Esophagus squamous epithelium (tissue), 4 donors: ENCODE measurements at regions not wholly inside any gene's neighbourhood (a gene's known extent, or its start where the extent isn't known, plus 50 kb on each side); places are given as distances from the start of the nearest gene placed in this dataset.

Experiments used
- POLR2A ChIP-seq, 4 donors: fragments of 450-650 bp; IDR thresholded peaks; one replicate each; pipeline ENCODE4 v1.6.1; 2017; ENCODE audit warnings: antibody characterized with exemption in 4 of 4, mild to moderate bottlenecking in 4 of 4, moderate library complexity in 3 of 4
- TF ChIP-seq, protein P1 (sequence below), 6 experiments: fragments of 450-650 bp in 4 of 6; fragments of 200-600 bp in 2 of 6; sonication (generic) in 2 of 6; IDR thresholded peaks; one replicate each; pipeline ENCODE4 v1.5.1; 2016 to 2019; ENCODE audit warnings: antibody characterized with exemption in 6 of 6, mild to moderate bottlenecking in 4 of 6, moderate library complexity in 4 of 6

DNA sequence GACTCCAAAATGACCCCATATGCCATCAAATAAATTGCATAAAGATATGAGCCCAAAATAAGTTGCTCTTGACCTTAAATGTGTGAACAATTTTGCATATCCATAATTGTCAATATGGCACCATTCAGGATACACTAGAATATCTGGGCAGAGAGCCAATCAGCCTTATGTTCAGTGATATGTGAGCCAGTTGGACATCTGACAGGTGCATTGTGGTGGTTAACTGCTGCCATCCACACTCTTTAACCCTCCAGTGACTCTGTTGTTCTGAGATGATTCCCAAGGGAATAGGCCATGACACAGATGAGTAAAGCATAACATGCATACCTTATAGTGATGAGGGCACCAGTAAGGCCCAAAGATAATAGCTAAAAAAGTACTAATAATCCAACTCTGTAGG is 500.1 kb downstream of the PCDH18 start:
- TF ChIP-seq, protein P1, sequence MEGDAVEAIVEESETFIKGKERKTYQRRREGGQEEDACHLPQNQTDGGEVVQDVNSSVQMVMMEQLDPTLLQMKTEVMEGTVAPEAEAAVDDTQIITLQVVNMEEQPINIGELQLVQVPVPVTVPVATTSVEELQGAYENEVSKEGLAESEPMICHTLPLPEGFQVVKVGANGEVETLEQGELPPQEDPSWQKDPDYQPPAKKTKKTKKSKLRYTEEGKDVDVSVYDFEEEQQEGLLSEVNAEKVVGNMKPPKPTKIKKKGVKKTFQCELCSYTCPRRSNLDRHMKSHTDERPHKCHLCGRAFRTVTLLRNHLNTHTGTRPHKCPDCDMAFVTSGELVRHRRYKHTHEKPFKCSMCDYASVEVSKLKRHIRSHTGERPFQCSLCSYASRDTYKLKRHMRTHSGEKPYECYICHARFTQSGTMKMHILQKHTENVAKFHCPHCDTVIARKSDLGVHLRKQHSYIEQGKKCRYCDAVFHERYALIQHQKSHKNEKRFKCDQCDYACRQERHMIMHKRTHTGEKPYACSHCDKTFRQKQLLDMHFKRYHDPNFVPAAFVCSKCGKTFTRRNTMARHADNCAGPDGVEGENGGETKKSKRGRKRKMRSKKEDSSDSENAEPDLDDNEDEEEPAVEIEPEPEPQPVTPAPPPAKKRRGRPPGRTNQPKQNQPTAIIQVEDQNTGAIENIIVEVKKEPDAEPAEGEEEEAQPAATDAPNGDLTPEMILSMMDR (IDR thresholded peaks at IDR 0.05): no peak
- TF ChIP-seq POLR2A (IDR thresholded peaks at IDR 0.05): no peak
